ENCODE measurements at regions not wholly inside any gene's neighbourhood (a gene's known extent, or its start where the extent isn't known, plus 50 kb on each side); places are given as distances from the start of the nearest gene placed in this dataset.

DNA sequence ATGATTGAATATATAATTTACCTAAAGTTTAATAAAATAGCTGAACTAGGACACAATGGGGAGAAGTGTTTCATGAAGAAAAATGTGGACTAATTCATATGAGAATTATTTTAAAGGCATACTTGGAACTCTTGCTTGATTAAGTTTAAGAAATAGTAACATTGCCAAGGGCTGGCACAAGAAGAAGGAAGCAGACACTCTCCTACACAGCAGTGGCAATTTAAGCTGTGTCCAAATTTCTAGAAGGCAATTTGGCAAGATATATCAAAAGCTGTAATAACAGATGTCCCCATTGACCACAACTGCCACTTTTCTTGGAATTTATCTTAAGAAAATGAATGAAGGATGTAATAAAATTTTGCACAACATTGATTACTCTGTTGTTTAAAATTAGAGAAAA lies 209.5 kb upstream of the S100G start:
- TF ChIP-seq CTCF (IDR thresholded peaks at IDR 0.05) (no peak), POLR2A (IDR thresholded peaks at IDR 0.05) (no peak)

All from heart left ventricle (tissue), 13 donors.